GM12874 (cell line): ENCODE measurements at regions not wholly inside any gene's neighbourhood (a gene's known extent, or its start where the extent isn't known, plus 50 kb on each side); places are given as distances from the start of the nearest gene placed in this dataset.

Experiments used
- CTCF ChIP-seq: IDR thresholded peaks from 2 replicates; pipeline ENCODE4 v1.5.1; 2011; ENCODE audit warnings: low read depth, mild to moderate bottlenecking, control low read depth, low read length, moderate library complexity; ENCODE audit not compliant: insufficient read depth

GRCh38 chr2:211203986-211204385 is 647.6 kb downstream of the CPS1 start:
- no peak for TF ChIP-seq CTCF

DNA sequence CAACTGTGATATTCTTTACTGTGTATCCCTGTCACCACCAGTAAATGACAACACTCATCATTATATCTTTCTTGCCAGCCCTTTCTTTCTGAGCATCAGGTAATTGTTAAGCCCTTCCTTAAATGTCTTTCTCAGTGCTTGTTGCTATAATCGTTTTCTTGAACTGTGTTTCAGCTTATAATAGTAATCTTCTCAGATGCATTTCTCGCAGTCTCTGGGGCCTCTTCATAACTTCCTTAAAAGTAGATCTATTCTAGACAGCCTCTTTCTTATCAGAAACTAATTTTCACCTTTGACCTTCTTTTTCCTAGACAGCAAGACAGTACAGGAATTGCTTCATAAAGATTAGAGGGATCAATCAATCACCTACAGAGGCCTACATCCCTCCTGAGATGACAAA is 648.1 kb downstream of the CPS1 start:
- TF ChIP-seq CTCF = no peak

GRCh38 chr2:211204902-211205301 is 648.5 kb downstream of the CPS1 start:
- TF ChIP-seq CTCF = no peak

GRCh38 chr2:211205358-211205757 is 649.0 kb downstream of the CPS1 start:
- no peak for TF ChIP-seq CTCF

DNA sequence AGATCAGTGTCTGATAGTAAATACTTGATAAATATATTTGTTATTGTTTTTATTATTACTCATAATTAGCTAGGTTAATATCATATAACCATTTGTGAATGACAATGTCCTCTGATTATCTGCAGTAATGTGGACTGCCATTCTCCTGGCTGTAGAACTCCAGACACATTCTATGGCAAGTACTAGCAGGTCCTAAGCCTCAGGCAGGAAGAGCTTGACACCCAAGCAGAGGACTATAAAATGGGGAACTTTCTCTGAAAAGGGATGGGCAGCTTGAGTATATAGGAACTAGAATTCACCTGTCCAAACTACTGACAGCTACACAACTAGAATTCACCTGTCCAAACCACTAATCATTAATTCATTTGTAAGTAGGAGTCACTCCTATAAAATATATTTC is 649.4 kb downstream of the CPS1 start:
- TF ChIP-seq CTCF = no peak

DNA sequence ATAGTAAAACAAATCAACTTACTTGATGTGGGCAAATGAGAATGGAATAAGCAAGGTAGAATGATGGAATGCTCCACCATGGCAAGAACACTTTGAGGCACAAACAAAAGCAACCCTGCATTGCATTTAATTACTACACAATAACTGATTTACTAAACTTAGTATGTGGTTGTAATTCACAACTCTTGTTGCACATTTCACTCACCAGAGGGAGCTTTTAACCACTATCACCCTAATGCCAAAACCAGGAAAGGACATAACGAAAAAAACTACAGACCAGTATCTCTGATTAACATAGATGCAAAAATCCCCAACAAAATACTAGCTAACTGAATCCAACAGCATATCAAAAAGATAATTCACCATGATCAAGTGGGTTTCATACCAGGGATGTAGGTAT is 659.8 kb downstream of the CPS1 start:
- TF ChIP-seq CTCF = no peak

DNA sequence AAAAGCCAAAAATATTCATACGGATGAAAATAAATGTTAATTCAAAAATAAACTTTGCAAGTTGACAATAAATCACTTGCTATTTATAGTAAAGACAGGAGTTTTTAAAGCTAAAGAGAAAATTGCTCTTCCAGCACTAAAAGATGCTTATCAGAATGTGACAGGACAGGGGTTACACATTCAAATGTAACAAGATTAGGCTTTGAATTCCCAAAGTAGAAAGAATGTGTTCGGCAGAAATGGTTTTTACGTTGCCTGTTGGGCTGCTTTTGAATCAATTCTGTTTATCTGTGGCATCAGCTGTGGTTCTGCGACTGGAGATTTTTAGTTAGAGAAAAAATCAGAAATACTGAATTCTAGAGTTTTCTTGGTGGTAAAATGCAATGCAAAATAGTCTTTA is 669.4 kb downstream of the CPS1 start:
- TF ChIP-seq CTCF = no peak

- no peak for TF ChIP-seq CTCF
Measured at GRCh38 chr2:211228559-211228958, 672.2 kb downstream of the CPS1 start.
